Neural crest cell (in vitro differentiated cells): ENCODE measurements at regions not wholly inside any gene's neighbourhood (a gene's known extent, or its start where the extent isn't known, plus 50 kb on each side); places are given as distances from the start of the nearest gene placed in this dataset.
"Not testable (repeated sequence)": the region's sequence is repeated elsewhere in the genome, so short reads cannot be mapped to it uniquely, and the experiment has no call there.

Experiments used
- DNase-seq: peaks from one replicate; pipeline ENCODE4 v3.0.0; 2021; ENCODE audit warnings: low read depth, mixed read lengths, low spot score
- H3K27ac Mint-ChIP-seq: one replicate; pipeline ENCODE4 v1.8.0; 2021; ENCODE audit warnings: mild to moderate bottlenecking, mixed read lengths; ENCODE audit not compliant: unreplicated experiment
- H3K27me3 Mint-ChIP-seq: 2 replicates; pipeline ENCODE4 v1.8.0; 2021; ENCODE audit warnings: low read depth, mild to moderate bottlenecking, mixed read lengths
- H3K36me3 Mint-ChIP-seq: 2 replicates; pipeline ENCODE4 v1.8.0; 2021; ENCODE audit warnings: low read depth, mild to moderate bottlenecking, mixed read lengths
- H3K4me1 Mint-ChIP-seq: 2 replicates; pipeline ENCODE4 v1.8.0; 2021; ENCODE audit warnings: mixed read lengths
- H3K4me3 Mint-ChIP-seq: one replicate; pipeline ENCODE4 v1.8.0; 2021; ENCODE audit warnings: mild to moderate bottlenecking, mixed read lengths
- H3K9me3 Mint-ChIP-seq: 2 replicates; pipeline ENCODE4 v1.8.0; 2021; ENCODE audit warnings: mixed read lengths
- CTCF ChIP-seq: fragments of 200-600 bp; sonication (generic); conservative IDR thresholded peaks from 2 replicates; pipeline ENCODE4 v1.5.0; 2021; ENCODE audit warnings: antibody characterized with exemption, mild to moderate bottlenecking

- H3K36me3 Mint-ChIP-seq, result no peaks in the 10 kb centered on the region
- peaks cover 6% of the 10 kb centered on the region for H3K9me3 Mint-ChIP-seq
- H3K4me3 Mint-ChIP-seq, result no peak overlapping the region
- no peak overlapping the region for H3K27ac Mint-ChIP-seq
- H3K27me3 Mint-ChIP-seq, result no peaks in the 10 kb centered on the region
- no peak for TF ChIP-seq CTCF
- DNase-seq, result no peak
- peaks cover 25% of the 10 kb centered on the region for H3K4me1 Mint-ChIP-seq
Measured at GRCh38 chr7:46752881-46753366, 829.0 kb downstream of the TNS3 start.

GRCh38 chr7:46751927-46752723, 829.8 kb downstream of the TNS3 start:
- not testable (repeated sequence) for H3K27me3 Mint-ChIP-seq, H3K9me3 Mint-ChIP-seq, H3K4me3 Mint-ChIP-seq, DNase-seq, H3K36me3 Mint-ChIP-seq
- peaks cover 25% of the 10 kb centered on the region for H3K4me1 Mint-ChIP-seq
- peak overlapping the region; percentile 10 for H3K27ac Mint-ChIP-seq

- no peak for TF ChIP-seq CTCF
- Mint-ChIP-seq H3K4me1 (peaks cover 22% of the 10 kb centered on the region), H3K9me3 (peaks cover 6% of the 10 kb centered on the region), H3K36me3 (no peaks in the 10 kb centered on the region), H3K27me3 (no peaks in the 10 kb centered on the region), H3K4me3 (no peak overlapping the region), H3K27ac (peak overlapping the region; percentile 10)
- no peak for DNase-seq
Measured at GRCh38 chr7:46751471-46751870, 830.4 kb upstream of the IGFBP3 start.

- H3K36me3 Mint-ChIP-seq, result no peaks in the 10 kb centered on the region
- no peak for TF ChIP-seq CTCF
- H3K27me3 Mint-ChIP-seq, result no peaks in the 10 kb centered on the region
- no peak for DNase-seq
- peaks cover 6% of the 10 kb centered on the region for H3K9me3 Mint-ChIP-seq
- no peak overlapping the region for H3K4me3 Mint-ChIP-seq
- H3K27ac Mint-ChIP-seq, result no peak overlapping the region
- peaks cover 22% of the 10 kb centered on the region for H3K4me1 Mint-ChIP-seq
Measured at GRCh38 chr7:46750321-46750865, 829.3 kb upstream of the IGFBP3 start.

GRCh38 chr7:46747869-46748576, 827.0 kb upstream of the IGFBP3 start:
- H3K27me3 Mint-ChIP-seq, result no peaks in the 10 kb centered on the region
- TF ChIP-seq CTCF, result no peak
- H3K9me3 Mint-ChIP-seq, result peaks cover 2% of the 10 kb centered on the region
- no peak overlapping the region for H3K27ac Mint-ChIP-seq
- DNase-seq, result no peak
- no peak overlapping the region for H3K4me3 Mint-ChIP-seq
- H3K36me3 Mint-ChIP-seq, result no peaks in the 10 kb centered on the region
- H3K4me1 Mint-ChIP-seq, result peaks cover 12% of the 10 kb centered on the region
